Pancreas (tissue), 10 donors: ENCODE measurements at regions not wholly inside any gene's neighbourhood (a gene's known extent, or its start where the extent isn't known, plus 50 kb on each side); places are given as distances from the start of the nearest gene placed in this dataset.

Experiments
- ATAC-seq, 4 donors: fragments of 200-7000 bp; cut with Tn5 transposase; one replicate each; pipeline versions ENCODE4 v1.8.0 to v1.9.1; 2020; ENCODE audit warnings: mild to moderate bottlenecking in 4 of 4, moderate library complexity in 4 of 4
- DNase-seq, 6 donors: peaks; one replicate each; pipeline ENCODE4 v3.0.0-alpha.2; 2020
- FAIRE-seq: peaks from 2 replicates; lab custom pipeline; 2012; peaks lifted over from hg19 to GRCh38; lab: Jason Lieb, UNC
- H3K27ac ChIP-seq, 4 donors: fragments of 200-600 bp; sonication (generic); 1 replicate in 3 of 4; 2 replicates in 1 of 4; pipeline versions ENCODE4 v1.5.0 to v1.8.0; 2020
- H3K27me3 ChIP-seq, 4 donors: fragments of 200-600 bp; one replicate each; pipeline ENCODE4 v1.8.0; 2021
- H3K36me3 ChIP-seq, 3 donors: fragments of 200-600 bp; sonication (generic) in 1 of 3; one replicate each; pipeline versions ENCODE4 v1.5.0 to v1.8.0; 2020 to 2021
- H3K4me1 ChIP-seq, 3 donors: fragments of 200-600 bp; one replicate each; pipeline ENCODE4 v1.8.0; 2021
- H3K4me3 ChIP-seq, 4 donors: fragments of 200-600 bp; sonication (generic) in 2 of 4; one replicate each; pipeline versions ENCODE4 v1.5.0 to v1.8.0; 2020 to 2021
- H3K9me3 ChIP-seq, 4 donors: fragments of 200-600 bp; one replicate each; pipeline ENCODE4 v1.8.0; 2021
- CTCF ChIP-seq, 4 donors: fragments of 200-600 bp; sonication (generic) in 3 of 4; IDR thresholded peaks; one replicate each; pipeline versions ENCODE4 v1.5.0 to v1.8.0; 2021; ENCODE audit warnings: antibody characterized with exemption in 4 of 4
- WGBS, 2 donors: extraction: QIAGEN DNeasy Blood & Tissue Kit; methylation state at CpG; one replicate each; pipeline ENCODE4 v1.1.7; 2013; 5-methylcytosine and 5-hydroxymethylcytosine counted together
- intact Hi-C, 3 donors: fragments of 100-400 bp; cut with DNase I; formaldehyde crosslinking; loops; one replicate each; pipeline versions ENCODE4 v1.11.1 to v1.14.2; 2022
- donor health status: healthy with polysubstance abuse.
- donor health status: DM: no; HTN: no; CAD: no; lungs with moderate emphysema.
- donor health status: DM: no; HTN: no; CAD: no.
- donor health status: control.
- donor health status: control.
- donor health status: Bipolar disorder and iron deficiency.
- donor health status: DM: yes; HTN: yes; CAD: no.
- donor health status: DM: no; HTN: no; CAD: no.
- donor health status: DM: no; HTN: no; CAD: no.
- donor health status: DM: yes; HTN: yes; CAD: no.

- no peaks in the 10 kb centered on the region for H3K36me3 ChIP-seq
- no peak overlapping the region for H3K4me3 ChIP-seq
- H3K4me1 ChIP-seq, result no peaks in the 10 kb centered on the region
- intact Hi-C loops, result no loop called here
- no peak for ATAC-seq
- no peak for TF ChIP-seq CTCF (IDR thresholded peaks at IDR 0.05)
- 64 to 65% methylated on average over 3 of the region's 3 CpGs for WGBS, 2 donors
- no peak overlapping the region for H3K27ac ChIP-seq
- no peaks in the 10 kb centered on the region for H3K9me3 ChIP-seq
- no peaks in the 10 kb centered on the region for H3K27me3 ChIP-seq
- FAIRE-seq, result no peak
- no peak for DNase-seq
These were observed 425.4 kb downstream of the NDFIP2 start for GRCh38 chr13:79906345-79906744.

GRCh38 chr13:79905018-79905417 lies 424.1 kb downstream of the NDFIP2 start:
- no peaks in the 10 kb centered on the region for H3K36me3 ChIP-seq
- no peak for TF ChIP-seq CTCF (IDR thresholded peaks at IDR 0.05)

GRCh38 chr13:79904581-79904980 lies 423.6 kb downstream of the NDFIP2 start:
- H3K4me1 ChIP-seq, result no peaks in the 10 kb centered on the region
- intact Hi-C loops, result no loop called here
- 47 to 51% methylated on average over 1 of the region's 1 CpG for WGBS, 2 donors
- FAIRE-seq, result no peak
- H3K27ac ChIP-seq, result no peak overlapping the region
- H3K27me3 ChIP-seq, result no peaks in the 10 kb centered on the region
- H3K4me3 ChIP-seq, result no peak overlapping the region
- no peak for ATAC-seq
- DNase-seq, result no peak
- no peaks in the 10 kb centered on the region for H3K9me3 ChIP-seq
- no peaks in the 10 kb centered on the region for H3K36me3 ChIP-seq
- TF ChIP-seq CTCF (IDR thresholded peaks at IDR 0.05), result no peak

More at GRCh38 chr13:79905018-79905417, 424.1 kb downstream of the NDFIP2 start:
- ATAC-seq (no peak), DNase-seq (no peak), FAIRE-seq (no peak)
- H3K27ac ChIP-seq, result no peak overlapping the region
- no peaks in the 10 kb centered on the region for H3K27me3 ChIP-seq
- no peaks in the 10 kb centered on the region for H3K4me1 ChIP-seq
- 33 to 66% methylated on average over 2 of the region's 2 CpGs for WGBS, 2 donors
- H3K4me3 ChIP-seq, result no peak overlapping the region
- intact Hi-C loops, result no loop called here
- H3K9me3 ChIP-seq, result no peaks in the 10 kb centered on the region

- WGBS, 2 donors, result 87 to 93% methylated on average over 5 of the region's 5 CpGs
- DNase-seq (no peak), FAIRE-seq (no peak), ATAC-seq (no peak)
- Histone ChIP-seq H3K36me3 (no peaks in the 10 kb centered on the region), H3K27me3 (no peaks in the 10 kb centered on the region), H3K9me3 (no peaks in the 10 kb centered on the region), H3K27ac (no peak overlapping the region), H3K4me1 (no peaks in the 10 kb centered on the region), H3K4me3 (no peak overlapping the region)
- intact Hi-C loops, result no loop called here
- TF ChIP-seq CTCF (IDR thresholded peaks at IDR 0.05), result no peak
These were observed 420.4 kb downstream of the NDFIP2 start for GRCh38 chr13:79901336-79901735.

GRCh38 chr13:79900356-79900755 lies 419.4 kb downstream of the NDFIP2 start:
- DNase-seq (no peak), FAIRE-seq (no peak), ATAC-seq (no peak)
- 97 to 98% methylated on average over 1 of the region's 1 CpG for WGBS, 2 donors
- H3K4me1 ChIP-seq, result no peaks in the 10 kb centered on the region
- no peaks in the 10 kb centered on the region for H3K27me3 ChIP-seq
- H3K9me3 ChIP-seq, result no peaks in the 10 kb centered on the region
- H3K36me3 ChIP-seq, result no peaks in the 10 kb centered on the region
- intact Hi-C loops, result no loop called here
- H3K27ac ChIP-seq, result no peak overlapping the region
- H3K4me3 ChIP-seq, result no peak overlapping the region
- TF ChIP-seq CTCF (IDR thresholded peaks at IDR 0.05), result no peak
